GM23248 (cell line): ENCODE measurements at regions not wholly inside any gene's neighbourhood (a gene's known extent, or its start where the extent isn't known, plus 50 kb on each side); places are given as distances from the start of the nearest gene placed in this dataset.
"Not testable (repeated sequence)": the region's sequence is repeated elsewhere in the genome, so short reads cannot be mapped to it uniquely, and the experiment has no call there.

Experiments
- EZH2 ChIP-seq: fragments of 200-600 bp; sonication (generic); IDR thresholded peaks from 2 replicates; pipeline ENCODE4 v1.6.1; 2018; ENCODE audit warnings: antibody characterized with exemption, mild to moderate bottlenecking; ENCODE audit not compliant: insufficient read depth, poor library complexity, severe bottlenecking
- EZH2phosphoT487 ChIP-seq: fragments of 200-600 bp; sonication (generic); IDR thresholded peaks from 2 replicates; pipeline ENCODE4 v1.6.1; 2018; ENCODE audit warnings: antibody characterized with exemption, moderate library complexity, mild to moderate bottlenecking, low read depth; ENCODE audit not compliant: insufficient read depth

DNA sequence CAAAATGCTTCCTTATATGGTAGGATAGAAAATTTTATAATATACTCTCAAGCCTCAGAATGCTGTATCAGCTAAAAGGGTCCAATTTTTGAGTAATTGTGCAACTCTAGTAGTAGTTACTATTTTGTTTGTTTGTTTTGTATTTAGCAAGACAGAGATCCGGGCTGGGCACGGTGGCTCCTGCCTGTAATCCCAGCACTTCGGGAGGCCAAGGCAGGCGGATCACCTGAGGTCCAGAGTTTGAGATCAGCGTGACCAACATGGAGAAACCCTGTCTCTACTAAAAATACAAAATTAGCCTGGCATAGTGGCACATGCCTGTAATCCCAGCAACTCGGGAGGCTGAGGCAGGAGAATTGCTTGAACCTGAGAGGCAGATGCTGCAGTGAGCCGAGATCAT lies 216.8 kb upstream of the CT83 start:
- TF ChIP-seq EZH2, EZH2phosphoT487: not testable (repeated sequence)
